NCI-H2081 treated with DMSO at 0.1 percent for 48 hours (cell line): ENCODE measurements at regions not wholly inside any gene's neighbourhood (a gene's known extent, or its start where the extent isn't known, plus 50 kb on each side); places are given as distances from the start of the nearest gene placed in this dataset.
"Not testable (repeated sequence)": the region's sequence is repeated elsewhere in the genome, so short reads cannot be mapped to it uniquely, and the experiment has no call there.

ENCODE experiments used
- DNase-seq: peaks from one replicate; lab custom pipeline; 2025; lab: John Stamatoyannopoulos, UW

DNA sequence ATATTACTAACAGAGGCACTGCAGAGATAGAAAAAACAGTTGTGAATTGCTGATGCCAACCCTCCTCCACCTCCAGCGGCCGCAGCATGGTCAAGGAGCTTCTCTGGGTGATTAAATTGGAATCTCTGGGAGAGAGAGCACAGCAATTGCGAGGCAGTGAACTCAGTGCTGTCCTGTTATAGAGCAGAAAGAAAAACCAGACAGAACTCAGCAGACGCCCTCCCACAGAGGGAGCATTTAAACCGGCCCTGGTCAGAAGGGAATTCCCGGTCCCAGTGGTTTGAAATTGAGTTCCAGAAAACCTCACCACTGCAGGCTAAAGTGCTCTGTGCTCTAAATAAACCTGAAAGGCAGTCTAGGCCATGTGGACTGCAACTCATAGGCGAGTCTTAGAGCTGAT is 175.4 kb downstream of the SQOR start:
- no peak for DNase-seq

DNA sequence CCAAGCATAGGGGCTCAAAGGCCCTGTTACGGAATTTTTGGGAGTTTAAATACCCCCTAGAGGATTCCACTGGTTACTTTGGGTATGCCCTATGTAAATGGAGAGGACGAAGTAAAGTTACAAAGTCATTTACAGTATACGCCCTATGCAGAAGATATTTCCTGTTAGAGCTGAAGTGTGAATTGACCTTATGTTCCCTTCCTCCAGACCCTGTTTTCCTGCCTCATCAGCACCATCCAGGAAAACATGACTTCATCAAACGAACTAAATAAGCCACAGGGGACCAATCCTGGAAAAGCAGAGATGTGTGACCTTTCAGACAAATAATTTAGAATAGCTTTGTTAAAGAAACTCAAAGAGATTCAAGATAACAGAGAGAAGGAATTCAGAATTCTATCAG is 177.4 kb downstream of the SQOR start:
- DNase-seq = no peak

DNA sequence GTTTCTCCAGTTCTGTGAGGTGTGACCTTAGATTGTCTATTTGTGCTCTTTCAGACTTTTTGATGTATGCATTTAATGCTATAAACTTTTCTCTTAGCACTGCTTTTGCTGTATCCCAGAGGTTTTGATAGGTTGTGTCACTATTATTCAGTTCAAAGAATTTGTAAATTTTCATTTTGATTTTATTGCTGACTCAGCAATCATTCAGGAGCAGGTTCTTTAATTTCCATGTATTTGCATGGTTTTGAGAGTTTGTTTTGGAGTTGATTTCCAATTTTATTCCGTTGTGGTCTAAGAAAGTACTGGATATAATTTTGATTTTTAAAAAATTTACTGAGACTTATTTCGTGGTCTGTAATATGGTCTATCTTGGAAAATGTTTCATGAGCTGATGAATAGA is 182.7 kb downstream of the SQOR start:
- not testable (repeated sequence) for DNase-seq

DNA sequence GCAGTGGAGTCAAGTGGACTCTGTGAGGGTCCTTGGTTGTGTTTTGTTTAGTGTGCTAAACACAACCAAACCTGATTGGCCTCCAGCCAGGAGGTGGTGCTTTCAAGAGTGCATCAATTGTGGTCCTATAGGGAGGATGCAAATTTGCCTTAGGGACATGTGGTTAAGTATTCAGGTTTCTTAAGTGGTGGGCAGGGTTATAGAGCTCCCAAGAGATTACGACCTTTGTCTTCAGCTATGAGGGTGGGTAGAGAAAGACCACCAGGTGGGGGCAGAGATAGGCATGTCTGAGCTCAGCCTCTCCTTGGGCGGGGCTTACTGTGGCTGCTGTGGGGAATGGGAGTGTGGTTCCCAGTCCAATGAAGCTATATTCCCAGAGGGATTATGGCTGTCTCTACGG is 186.6 kb downstream of the SQOR start:
- no peak for DNase-seq

DNA sequence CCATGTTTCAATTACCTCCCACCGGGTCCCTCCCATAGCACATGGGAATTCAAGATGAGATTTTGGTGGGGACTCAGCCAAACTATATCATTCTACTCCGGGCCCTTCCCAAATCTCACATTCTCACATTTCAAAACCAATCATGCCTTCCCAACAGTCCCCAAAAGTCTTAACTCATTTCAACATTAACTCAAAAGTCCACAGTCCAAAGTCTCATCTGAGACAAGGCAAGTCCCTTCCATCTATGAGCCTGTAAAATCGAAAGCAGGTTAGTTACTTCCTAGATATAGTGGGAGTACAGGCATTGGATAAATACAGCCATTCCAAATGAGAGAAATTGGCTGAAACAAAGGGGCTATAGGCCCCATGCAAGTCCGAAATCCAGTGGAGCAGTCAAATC is 188.1 kb downstream of the SQOR start:
- not testable (repeated sequence) for DNase-seq

DNA sequence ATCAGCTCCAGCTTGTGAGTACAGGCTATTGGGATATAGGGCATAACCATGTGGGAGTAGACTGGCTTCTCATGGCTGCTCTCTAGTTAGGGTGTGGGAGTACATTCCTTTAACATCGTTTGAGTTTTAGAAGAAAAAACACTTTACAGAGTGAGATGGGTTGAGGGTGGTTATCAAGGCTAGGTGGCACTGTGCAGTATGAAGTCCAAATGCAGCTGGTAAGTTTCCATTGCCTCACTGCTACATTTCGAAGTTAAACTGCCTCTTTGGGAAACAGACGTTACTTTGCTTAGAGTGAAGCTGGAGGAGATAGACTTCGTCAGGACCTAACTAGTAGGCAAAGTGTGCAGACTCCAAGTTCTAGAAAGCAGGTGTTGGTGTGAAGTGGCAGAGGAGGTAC is 192.4 kb downstream of the SQOR start:
- no peak for DNase-seq

DNA sequence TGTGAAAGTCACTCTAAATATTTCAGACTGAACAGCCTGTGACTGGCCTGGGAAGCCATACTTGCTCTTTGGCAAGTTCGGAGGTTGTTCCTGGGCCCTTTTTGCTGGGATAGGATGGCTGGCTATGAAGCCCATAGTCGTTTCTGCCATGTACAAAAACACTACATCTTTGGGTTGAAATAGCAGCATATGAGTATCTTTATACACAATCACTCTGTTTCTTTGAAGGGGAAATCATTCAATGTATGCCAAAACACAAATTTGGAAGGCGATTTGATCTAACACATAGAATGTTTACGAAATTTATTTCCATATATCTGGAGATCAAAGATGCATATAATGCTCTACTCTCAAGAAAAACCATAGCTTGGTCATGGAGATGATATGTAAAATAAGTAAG is 192.9 kb downstream of the SQOR start:
- no peak for DNase-seq

DNA sequence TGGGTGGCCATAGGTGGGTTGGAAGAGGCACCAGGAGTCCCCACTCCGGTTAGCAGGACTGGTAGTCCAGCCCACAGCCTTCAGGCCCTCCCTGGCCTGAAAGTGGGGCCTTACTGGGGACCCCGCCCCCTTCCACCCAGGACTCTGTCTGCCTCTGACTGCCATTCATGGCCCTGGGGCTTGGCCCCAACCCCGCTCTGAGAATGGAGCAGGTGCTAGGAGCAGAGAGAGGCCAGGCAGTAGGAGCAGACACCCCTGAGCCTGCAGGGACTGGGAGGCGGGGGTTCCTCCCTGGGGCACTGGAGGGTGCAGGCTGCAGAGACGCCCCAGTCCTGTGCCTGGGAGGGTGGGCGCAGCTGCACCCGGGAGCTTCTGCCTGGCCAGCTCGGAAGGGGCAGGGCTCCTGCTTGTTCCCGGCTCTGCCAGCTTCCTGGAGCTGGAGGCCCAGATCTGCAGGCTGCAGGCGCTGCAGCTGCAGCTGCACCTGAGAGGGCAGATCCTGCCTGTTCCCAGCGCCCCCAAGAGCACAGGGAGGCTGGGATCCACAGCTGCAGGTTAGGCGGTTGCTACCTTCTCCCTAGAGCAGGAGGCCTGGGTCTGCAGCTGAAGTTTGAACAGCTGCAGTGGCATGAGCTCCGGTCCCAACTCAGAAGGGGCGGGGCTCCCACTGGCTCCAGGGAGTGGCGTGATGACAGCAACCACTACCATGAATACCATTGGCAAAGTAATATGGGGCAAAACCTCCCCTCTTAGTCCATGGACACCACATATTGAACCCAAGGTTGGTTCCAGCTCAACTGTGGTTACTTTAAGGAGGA is 194.7 kb downstream of the SQOR start:
- no peak for DNase-seq

DNA sequence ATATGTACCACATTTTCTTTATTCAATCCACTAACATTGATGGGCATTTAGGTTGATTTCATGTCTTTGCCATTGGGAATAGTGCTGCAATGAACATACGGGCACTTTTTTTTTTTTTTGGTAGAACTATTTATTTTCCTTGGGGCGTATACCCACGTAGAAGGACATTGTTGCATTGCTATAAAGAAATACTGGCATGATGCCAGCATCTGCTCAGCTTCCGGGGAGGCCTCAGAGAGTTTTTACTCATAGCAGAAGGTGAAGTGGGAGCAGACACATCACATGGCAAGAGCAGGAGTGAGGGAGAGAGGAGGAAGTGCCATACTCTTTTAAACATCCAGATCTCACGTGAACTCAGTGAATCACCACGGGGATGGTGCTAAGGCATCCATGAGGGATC is 197.0 kb downstream of the SQOR start:
- DNase-seq = no peak

DNA sequence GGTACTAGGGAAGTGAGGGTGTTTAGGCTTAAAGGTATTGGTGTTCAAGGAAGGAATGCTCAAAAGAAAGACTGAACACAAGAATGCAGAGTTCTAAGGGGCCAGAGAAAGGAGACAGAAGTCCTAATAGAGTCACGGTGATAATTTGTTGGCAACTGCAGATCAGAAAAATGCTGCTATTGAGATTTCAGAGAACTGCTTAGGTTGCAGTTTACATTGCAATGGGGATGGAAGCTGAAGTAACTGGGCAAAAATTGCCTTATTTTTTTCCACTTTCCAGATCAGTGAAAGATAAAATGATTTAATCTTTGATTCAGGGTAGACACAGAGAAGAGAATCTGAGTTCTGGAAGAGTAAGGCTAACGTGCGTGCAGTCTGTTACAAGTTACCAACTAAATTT is 199.8 kb downstream of the SQOR start:
- DNase-seq = no peak

DNA sequence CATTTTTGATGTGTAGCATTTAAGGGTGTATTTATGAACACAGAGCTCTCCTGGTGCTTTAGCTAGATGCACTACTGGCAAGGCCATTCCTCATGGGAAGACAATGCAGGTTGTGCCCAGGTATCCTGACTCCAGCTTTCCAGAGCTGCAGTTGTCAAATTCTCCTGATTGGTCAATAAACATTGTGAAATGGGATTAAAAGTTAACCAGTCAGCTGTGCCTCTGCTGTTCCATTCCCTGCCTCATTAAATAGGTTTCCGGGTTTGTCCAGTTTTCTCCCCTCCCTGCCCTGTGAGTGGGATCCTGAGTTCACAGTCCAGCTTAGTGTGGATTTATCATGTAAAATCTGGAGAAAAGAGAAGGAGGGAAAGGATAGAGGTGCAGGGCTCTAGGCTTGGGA is 207.3 kb downstream of the SQOR start:
- DNase-seq = no peak

DNA sequence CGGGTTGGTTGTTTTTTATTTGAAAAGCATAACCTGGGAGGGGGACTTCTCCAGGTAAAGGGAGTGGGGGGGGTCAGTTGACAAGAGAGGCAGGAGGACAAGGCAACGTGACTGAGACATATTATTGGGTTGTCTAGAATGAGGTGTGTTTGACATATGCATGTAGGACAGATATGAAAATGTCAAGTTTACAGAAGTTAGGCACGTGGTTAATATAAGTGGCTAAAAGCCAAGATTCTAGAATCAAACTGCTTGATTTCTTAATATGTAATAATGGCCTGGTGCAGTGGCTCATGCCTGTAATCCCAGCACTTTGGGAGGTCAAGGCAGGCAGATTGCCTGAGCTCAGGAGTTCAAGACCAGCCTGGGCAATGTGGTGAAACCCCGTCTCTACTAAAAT is 212.8 kb downstream of the SQOR start:
- DNase-seq = no peak

DNA sequence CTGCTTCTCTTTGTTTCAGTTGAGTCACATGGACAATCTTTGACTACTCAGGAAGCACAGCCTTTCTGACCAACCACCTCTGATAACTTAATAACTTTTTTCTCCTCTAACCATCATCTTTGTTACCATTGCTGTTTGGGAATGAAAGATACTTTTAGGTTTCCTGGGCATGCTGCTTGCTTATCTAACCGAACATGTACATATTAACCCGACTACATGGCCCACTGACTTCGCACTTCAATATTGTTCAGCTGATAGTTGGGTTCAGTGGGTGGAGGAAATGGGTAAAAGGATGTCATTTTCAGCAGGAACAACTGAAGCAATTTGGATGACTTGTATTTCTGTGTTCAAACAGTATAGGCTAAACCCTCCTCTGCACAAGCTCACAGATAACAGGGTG is 214.3 kb downstream of the SQOR start:
- DNase-seq = no peak

DNA sequence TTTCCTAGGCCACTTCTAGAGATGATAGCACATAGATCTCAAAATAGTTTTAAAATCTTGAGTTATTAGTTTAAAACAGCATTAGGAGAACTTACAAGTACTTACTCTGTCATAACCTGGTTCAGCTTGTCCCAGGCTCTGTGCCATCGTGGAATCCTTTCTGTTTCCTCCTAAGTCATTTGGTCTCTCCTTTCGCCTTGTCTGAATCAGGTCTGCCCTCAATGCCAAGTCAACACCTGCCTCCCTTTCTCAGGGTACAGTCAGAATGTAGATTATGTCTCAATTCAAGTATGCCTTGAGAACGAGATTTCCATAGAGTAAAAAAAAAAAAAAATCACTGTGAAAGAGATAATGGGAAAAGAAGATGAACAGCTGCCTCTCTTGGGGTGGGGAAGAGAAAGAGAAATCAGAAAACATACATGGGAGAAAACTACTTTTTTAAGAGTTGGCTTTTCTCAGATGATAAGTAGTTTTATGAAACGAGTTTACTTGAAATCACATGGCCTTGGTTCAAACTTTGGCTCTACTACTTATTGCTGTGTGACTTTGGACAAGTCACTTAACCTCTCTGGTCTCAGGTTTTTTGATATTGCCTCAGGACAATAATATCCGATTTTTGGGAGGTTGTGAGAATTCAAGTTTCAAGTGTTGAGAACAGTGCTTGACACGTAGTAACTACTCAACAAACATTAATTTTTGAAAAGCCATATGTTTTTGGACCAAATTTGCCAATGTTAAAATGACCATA is 219.8 kb downstream of the SQOR start:
- DNase-seq = no peak

DNA sequence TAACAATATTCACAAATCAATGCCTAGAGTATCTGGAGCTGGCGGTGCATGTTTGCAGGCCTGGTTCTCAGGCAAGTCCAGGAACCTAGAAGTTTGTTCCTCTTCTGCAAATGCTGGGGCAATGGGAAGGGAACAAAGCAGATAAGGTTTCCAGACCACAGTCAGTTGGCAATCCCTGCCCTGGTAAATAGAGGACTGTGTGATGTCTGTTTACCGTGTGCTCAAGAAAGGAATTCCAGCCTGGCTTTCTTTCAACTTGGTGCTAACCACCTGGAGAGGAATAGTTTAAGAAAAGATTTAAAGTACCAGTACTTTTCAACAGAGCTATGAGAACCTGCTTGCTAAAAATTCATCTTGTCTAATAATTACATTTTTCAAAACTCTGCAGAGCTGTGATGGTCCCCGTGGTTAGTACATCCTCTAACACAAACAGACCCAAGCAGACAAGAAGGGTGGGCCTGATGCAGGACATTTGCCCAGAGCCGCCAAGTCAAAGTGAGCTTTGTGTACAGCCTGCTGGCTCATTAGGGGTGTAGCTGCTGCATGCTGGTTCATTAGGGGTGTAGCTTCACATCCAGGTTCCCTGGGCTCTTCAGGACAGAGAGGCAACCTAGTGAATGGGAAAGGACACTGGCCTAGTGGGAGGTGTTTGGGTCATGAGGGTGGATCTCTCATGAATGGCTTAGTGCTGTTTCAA is 220.5 kb downstream of the SQOR start:
- no peak for DNase-seq

DNA sequence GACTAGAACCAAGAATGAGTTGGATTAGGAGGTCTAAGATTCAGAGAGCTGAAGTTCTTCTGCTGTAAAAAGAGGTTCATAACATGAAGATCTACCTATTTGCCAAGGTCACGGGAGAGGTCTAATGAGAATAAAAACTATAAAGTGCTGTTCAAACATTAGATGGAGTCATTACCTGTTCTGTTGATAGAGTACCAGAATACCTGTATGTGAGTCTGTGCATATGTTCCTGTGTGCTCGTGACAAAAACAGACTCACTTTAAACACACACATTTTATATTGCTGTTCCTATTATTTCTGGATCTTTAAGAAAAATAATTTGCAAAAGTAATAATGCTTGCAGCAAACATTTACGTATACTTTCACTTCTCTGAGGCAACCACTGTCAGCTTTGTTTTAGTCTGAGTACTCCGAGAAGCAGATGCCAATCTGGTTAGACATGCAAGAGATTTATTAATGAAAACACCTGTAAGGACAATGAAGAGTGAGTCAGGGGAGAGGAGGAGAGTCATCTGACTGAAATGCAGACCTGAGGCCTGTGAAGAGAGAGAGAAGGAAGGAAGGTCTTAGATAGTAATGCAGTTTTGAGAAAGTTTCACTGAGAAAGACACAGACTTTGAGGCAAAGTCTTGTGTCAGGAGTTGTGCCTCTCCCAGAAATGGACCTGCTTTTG is 221.2 kb downstream of the SQOR start:
- DNase-seq = no peak

DNA sequence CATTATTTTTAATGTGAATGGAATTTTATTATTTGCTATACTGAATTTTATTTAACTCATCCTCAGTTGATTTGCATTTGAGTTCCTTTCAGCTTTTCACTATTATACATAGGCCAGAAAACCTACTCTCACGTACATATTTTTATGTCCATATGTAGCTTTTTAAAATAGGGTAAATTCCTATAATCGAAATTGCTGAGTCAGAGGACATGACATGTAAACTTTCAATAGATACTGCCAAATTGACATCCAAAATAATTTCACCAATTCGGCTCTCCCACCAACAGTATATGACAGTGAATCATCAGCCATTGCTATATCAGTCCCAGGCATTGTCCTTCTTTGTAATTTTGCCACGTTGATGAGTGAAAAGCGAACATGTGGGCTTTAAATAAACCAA is 222.5 kb downstream of the SQOR start:
- no peak for DNase-seq

DNA sequence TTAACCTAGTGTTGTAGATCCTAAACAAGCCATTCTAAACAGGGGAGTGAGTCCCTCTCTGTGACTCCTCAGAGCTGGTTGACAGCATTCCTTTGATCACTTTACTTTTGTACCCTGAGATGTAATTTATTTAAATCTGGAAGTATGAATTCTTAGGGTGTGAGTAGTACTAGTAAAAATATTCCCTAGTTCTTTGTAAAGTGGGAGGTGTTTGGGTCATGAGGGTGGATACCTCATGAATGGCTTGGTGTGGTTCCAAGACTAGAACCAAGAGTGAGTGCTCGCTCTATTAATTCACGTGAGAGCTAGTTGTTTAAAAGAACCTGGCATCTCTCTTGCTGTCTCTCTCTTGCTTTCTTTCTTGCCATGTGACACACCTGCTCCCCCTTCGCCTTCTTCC is 223.7 kb downstream of the SQOR start:
- DNase-seq = no peak

DNA sequence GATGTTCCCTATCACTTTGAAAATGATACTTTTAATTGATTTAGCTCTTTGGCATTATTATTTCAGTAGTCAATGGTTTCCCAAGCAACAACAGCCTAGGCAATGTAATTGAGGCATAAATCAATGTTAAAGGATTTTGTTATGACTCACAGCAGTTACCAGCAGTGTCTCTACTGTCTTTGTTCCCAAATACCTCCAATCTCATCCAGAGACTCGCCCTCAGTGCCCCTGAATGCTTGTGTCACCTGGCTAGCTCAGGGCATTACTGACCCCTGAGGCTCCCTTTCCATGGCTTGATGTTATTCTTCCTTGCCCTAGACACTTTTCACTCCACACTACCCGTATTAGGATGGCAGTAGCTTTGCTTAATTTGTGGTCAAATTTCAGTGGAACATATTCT is 227.2 kb downstream of the SQOR start:
- no peak for DNase-seq

DNA sequence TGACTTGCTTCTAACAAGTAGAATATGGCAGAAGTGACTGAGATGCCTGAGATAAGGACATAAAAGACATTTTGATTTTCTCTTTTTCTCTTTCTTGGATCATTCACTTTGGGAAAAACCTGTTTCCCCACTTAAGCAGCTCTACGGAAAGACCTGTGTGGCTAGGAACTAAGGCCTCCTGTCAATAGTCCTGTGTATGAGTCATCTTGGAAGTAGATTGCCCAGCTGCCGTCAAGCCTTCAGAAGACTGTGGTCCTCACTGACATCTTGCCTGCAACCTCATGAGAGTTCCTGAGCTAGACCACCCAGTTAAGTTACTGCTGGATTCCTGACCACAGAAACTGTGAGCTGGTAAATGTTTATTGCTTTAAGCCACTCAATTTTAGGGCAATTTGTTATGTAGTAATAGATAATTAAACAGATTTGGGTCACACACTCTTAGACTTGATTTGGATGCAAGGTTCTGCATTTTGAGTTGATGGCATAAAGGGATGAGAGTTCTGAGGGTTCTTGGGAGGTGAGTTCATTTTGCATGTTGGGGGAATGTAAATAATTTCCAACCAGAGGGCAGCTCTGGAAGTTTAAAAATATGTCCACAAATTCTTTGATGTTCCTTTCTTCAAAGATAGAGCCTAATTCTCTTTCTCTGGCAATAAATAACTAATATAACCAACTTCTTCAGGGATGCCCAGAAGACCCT is 229.2 kb downstream of the SQOR start:
- no peak for DNase-seq

DNA sequence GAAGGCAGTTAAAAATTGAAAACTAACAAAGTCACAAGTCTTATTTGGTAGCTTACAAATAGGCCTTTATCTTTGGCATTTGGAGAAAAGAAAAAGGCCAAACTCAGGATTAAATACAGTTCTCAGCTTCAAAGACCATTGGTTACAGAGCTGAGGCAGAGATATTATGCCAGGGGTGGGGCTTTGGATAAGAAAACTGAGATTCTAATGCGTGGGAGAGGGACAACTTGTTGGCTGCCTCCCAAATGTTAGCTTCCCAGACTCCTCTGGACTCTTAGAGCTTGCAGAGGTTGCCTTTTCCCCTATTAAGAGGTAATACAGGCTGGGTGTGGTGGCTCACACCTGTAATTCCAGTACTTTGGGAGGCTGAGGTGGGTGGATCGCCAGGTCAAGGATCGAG is 231.8 kb downstream of the SQOR start:
- no peak for DNase-seq

DNA sequence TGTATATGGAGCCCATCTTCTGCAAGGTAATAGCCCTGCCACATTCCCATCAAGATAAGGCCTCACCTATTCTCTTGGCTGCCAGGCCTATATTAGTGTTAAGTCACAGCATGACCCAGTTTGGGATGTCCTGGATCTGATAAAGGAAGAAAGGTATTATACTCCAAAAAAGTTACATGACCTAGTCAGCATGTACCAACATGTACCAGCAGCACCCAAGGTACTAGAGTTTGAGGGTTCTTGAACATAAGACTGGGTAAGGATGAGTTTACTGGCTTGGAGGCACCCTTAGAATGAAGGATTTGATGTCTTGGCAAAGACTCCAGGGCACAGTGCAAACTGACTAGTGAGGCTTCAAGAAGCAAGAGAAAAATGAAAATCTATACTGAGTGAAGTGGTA is 232.5 kb downstream of the SQOR start:
- DNase-seq = no peak
